GM12874 (cell line): ENCODE measurements at regions not wholly inside any gene's neighbourhood (a gene's known extent, or its start where the extent isn't known, plus 50 kb on each side); places are given as distances from the start of the nearest gene placed in this dataset.

Experiments
- CTCF ChIP-seq: IDR thresholded peaks from 2 replicates; pipeline ENCODE4 v1.5.1; 2011; ENCODE audit warnings: low read depth, mild to moderate bottlenecking, control low read depth, low read length, moderate library complexity; ENCODE audit not compliant: insufficient read depth

GRCh38 chr17:72193391-72194106, 72.7 kb downstream of the SOX9 start:
- TF ChIP-seq CTCF: no peak

GRCh38 chr17:72199256-72199655, 78.4 kb downstream of the SOX9 start:
- no peak for TF ChIP-seq CTCF

DNA sequence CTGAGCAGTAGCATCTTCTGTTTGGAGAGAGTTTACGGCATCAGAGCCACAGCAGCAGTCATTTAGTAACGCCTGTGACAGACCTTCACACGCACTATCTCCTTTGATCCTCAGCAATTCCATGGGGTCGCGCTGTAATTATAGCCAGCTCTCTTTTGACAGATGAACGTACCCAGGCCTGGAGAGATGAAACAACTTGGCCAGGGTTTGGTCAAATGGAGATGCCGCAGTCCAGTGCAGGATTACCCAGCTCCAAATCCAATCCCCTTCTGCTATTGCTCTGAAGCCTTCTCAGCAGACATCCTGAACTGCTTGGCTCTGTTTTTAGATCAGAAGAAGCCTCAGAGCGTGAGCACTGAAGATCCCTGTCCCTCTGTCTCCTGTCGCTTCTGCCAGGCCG, 83.9 kb downstream of the SOX9 start:
- TF ChIP-seq CTCF: no peak

- no peak for TF ChIP-seq CTCF
These were observed 84.5 kb downstream of the SOX9 start for GRCh38 chr17:72205357-72205756.

DNA sequence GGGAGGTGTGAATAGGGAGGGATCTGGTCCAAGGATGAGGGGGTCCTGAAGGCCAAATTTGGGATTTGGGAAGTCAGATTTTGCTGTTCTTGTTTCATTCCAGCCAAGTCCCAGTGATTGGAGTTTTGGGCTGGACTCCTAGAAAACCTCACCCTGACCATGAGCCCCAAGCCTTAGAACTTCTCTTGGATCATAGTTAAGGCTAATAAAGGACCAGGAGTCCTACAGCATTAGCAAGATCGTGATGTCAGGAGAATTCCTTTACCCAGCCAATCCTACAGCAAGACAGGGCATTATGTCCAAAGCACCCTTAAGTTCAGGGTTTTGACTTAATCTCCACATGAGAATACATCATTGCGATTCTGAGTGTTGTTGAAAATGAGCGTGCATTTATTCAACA, 85.0 kb downstream of the SOX9 start:
- no peak for TF ChIP-seq CTCF

- no peak for TF ChIP-seq CTCF
These were observed 85.6 kb downstream of the SOX9 start for GRCh38 chr17:72206376-72206775.

DNA sequence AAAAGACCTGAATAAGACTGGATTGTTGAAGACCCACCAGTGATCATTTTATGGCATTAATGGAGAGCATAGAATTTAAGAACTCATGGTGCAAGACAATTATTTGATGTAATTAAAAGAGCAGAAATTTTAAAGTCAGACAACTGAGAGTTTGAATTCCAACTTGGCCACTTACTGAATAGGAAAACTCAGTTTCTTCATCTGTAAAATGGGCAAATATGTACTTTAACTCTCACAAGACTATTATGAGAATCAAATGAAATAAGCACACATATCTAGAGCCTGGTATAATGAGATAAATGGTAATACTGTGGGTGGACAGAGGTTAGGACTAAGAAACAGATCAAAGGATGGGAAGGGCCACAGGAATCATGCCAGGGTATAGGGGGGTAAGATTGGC, 88.0 kb downstream of the SOX9 start:
- no peak for TF ChIP-seq CTCF
